Keratinocyte (primary cell): ENCODE measurements at regions not wholly inside any gene's neighbourhood (a gene's known extent, or its start where the extent isn't known, plus 50 kb on each side); places are given as distances from the start of the nearest gene placed in this dataset.

ENCODE experiments used
- DNase-seq: peaks from one replicate; pipeline ENCODE4 v3.0.0-alpha.2; 2011; ENCODE audit warnings: low read depth, missing footprints, low spot score
- FAIRE-seq: peaks from 2 replicates; lab custom pipeline; 2011; peaks lifted over from hg19 to GRCh38; lab: Jason Lieb, UNC
- H2AFZ ChIP-seq: 2 replicates; pipeline ENCODE4 v1.6.0; 2012; ENCODE audit warnings: low read length, control low read depth, inconsistent platforms; ENCODE audit not compliant: control insufficient read depth
- H3K27ac ChIP-seq: 2 replicates; pipeline ENCODE4 v1.5.1; 2011; ENCODE audit warnings: low read length; ENCODE audit not compliant: control insufficient read depth, insufficient read depth
- H3K27me3 ChIP-seq: 3 replicates; pipeline ENCODE4 v1.6.0; 2011; ENCODE audit warnings: low read length; ENCODE audit not compliant: control insufficient read depth, insufficient read depth; ENCODE audit errors: extremely low read depth
- H3K36me3 ChIP-seq, 2 experiments: 2 replicates in 1 of 2; 3 replicates in 1 of 2; pipeline ENCODE4 v1.5.1; 2011; ENCODE audit warnings: low read length in 2 of 2, mild to moderate bottlenecking in 1 of 2; ENCODE audit not compliant: control insufficient read depth in 2 of 2, insufficient read depth in 2 of 2; ENCODE audit errors: extremely low read depth in 1 of 2
- H3K4me1 ChIP-seq: 3 replicates; pipeline ENCODE4 v1.5.1; 2011; ENCODE audit warnings: low read length; ENCODE audit not compliant: control insufficient read depth, insufficient read depth; ENCODE audit errors: extremely low read depth
- H3K4me2 ChIP-seq: 3 replicates; pipeline ENCODE4 v1.6.0; 2011; ENCODE audit warnings: low read depth, low read length; ENCODE audit not compliant: control insufficient read depth, insufficient read depth; ENCODE audit errors: extremely low read depth
- H3K4me3 ChIP-seq, 3 experiments: fragments of 200-600 bp in 1 of 3; sonication (generic) in 1 of 3; 2 replicates in 2 of 3; 3 replicates in 1 of 3; pipeline ENCODE4 v1.5.1; 2011 to 2016; ENCODE audit warnings: low read length in 3 of 3, mild to moderate bottlenecking in 3 of 3, control low read depth in 2 of 3, inconsistent platforms in 1 of 3, low read depth in 1 of 3, mixed read lengths in 1 of 3, mixed run types in 1 of 3, moderate library complexity in 1 of 3; ENCODE audit not compliant: control insufficient read depth in 2 of 3, insufficient read depth in 2 of 3; ENCODE audit errors: extremely low read depth in 1 of 3
- H3K79me2 ChIP-seq: 2 replicates; pipeline ENCODE4 v1.6.0; 2012; ENCODE audit warnings: low read length; ENCODE audit not compliant: control insufficient read depth, insufficient read depth
- H3K9ac ChIP-seq: 3 replicates; pipeline ENCODE4 v1.6.0; 2011; ENCODE audit warnings: low read length; ENCODE audit not compliant: control insufficient read depth, insufficient read depth; ENCODE audit errors: extremely low read depth
- H3K9me1 ChIP-seq: 3 replicates; pipeline ENCODE4 v1.6.0; 2011; ENCODE audit warnings: low read length; ENCODE audit not compliant: control insufficient read depth, insufficient read depth; ENCODE audit errors: extremely low read depth
- H3K9me3 ChIP-seq: 2 replicates; pipeline ENCODE4 v1.5.1; 2012; ENCODE audit warnings: low read depth, low read length; ENCODE audit not compliant: control insufficient read depth
- H4K20me1 ChIP-seq: 3 replicates; pipeline ENCODE4 v1.6.0; 2011; ENCODE audit warnings: low read length; ENCODE audit not compliant: control insufficient read depth, insufficient read depth; ENCODE audit errors: extremely low read depth
- EZH2 ChIP-seq: IDR thresholded peaks from one replicate; pipeline ENCODE4 v1.6.1; 2012; ENCODE audit warnings: inconsistent platforms, mild to moderate bottlenecking, low read length, moderate library complexity
- dilution Hi-C: fragments of 300-500 bp; cut with MboI; formaldehyde crosslinking; loops from one replicate; pipeline ENCODE4 v1.7.0; 2020; ENCODE audit warnings: low sequenced_read_pairs; ENCODE audit not compliant: extremely low pct_ligation_motif_present
- TF ChIP-seq, protein P1 (sequence below), 3 experiments: IDR thresholded peaks in 1 of 3; conservative IDR thresholded peaks in 1 of 3; optimal IDR thresholded peaks in 1 of 3; 2 replicates in 2 of 3; 3 replicates in 1 of 3; pipeline versions ENCODE3 to v1.5.1; 2011; ENCODE audit warnings: low read length in 3 of 3, mild to moderate bottlenecking in 3 of 3, moderate library complexity in 2 of 3, control low read depth in 1 of 3, inconsistent platforms in 1 of 3; ENCODE audit not compliant: insufficient read depth in 2 of 3; ENCODE audit errors: extremely low read depth in 1 of 3

DNA sequence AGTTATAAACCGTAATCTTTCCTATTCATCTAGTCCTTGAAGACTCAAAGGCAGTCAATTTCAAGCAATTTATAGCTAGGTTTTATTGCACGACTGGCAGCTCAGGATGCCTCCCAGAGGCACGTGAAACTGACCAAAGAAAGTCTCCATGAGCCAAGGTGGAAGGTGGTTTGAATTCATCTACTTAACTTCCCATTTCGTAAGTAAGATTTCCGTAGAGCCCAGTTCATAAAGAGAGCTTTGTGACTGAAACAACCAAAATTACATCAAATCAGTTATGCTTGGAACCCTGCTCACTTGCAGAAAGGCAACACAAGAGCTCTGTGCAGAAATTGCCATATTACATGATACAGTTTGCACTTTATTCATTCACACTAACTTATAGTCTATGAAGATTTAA is 556.0 kb downstream of the TRIML1 start:
- no peaks in the 10 kb centered on the region for H3K9me1 ChIP-seq
- DNase-seq (no peak), FAIRE-seq (no peak)
- no peaks in the 10 kb centered on the region for H3K27me3 ChIP-seq
- H3K4me3 ChIP-seq = no peak overlapping the region
- no peaks in the 10 kb centered on the region for H4K20me1 ChIP-seq
- H3K27ac ChIP-seq = no peak overlapping the region
- H3K9me3 ChIP-seq = no peaks in the 10 kb centered on the region
- dilution Hi-C loops = no loop called here
- no peaks in the 10 kb centered on the region for H3K79me2 ChIP-seq
- no peaks in the 10 kb centered on the region for H3K36me3 ChIP-seq
- H2AFZ ChIP-seq = no peak overlapping the region
- H3K9ac ChIP-seq = no peak overlapping the region
- TF ChIP-seq EZH2 = no peak
- TF ChIP-seq, protein P1, sequence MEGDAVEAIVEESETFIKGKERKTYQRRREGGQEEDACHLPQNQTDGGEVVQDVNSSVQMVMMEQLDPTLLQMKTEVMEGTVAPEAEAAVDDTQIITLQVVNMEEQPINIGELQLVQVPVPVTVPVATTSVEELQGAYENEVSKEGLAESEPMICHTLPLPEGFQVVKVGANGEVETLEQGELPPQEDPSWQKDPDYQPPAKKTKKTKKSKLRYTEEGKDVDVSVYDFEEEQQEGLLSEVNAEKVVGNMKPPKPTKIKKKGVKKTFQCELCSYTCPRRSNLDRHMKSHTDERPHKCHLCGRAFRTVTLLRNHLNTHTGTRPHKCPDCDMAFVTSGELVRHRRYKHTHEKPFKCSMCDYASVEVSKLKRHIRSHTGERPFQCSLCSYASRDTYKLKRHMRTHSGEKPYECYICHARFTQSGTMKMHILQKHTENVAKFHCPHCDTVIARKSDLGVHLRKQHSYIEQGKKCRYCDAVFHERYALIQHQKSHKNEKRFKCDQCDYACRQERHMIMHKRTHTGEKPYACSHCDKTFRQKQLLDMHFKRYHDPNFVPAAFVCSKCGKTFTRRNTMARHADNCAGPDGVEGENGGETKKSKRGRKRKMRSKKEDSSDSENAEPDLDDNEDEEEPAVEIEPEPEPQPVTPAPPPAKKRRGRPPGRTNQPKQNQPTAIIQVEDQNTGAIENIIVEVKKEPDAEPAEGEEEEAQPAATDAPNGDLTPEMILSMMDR (optimal IDR thresholded peaks at IDR 0.05 in 1 of 3, IDR thresholded peaks at IDR 0.05 in 1 of 3, conservative IDR thresholded peaks at IDR 0.05 in 1 of 3; ENCODE audit: extremely low read depth in 1 of 3, insufficient read depth in 2 of 3, low read length in 3 of 3) = no peak
- H3K4me1 ChIP-seq = no peaks in the 10 kb centered on the region
- H3K4me2 ChIP-seq = no peak overlapping the region

GRCh38 chr4:188697243-188697642 is 558.0 kb downstream of the TRIML1 start:
- Histone ChIP-seq H2AFZ (no peak overlapping the region), H3K27ac (no peak overlapping the region), H3K9me1 (no peaks in the 10 kb centered on the region), H3K79me2 (no peaks in the 10 kb centered on the region), H3K27me3 (no peaks in the 10 kb centered on the region), H3K9ac (no peak overlapping the region), H4K20me1 (no peaks in the 10 kb centered on the region), H3K4me1 (no peaks in the 10 kb centered on the region), H3K9me3 (no peaks in the 10 kb centered on the region), H3K4me3 (no peak overlapping the region), H3K36me3 (no peaks in the 10 kb centered on the region), H3K4me2 (no peak overlapping the region)
- TF ChIP-seq, protein P1 (optimal IDR thresholded peaks at IDR 0.05 in 1 of 3, IDR thresholded peaks at IDR 0.05 in 1 of 3, conservative IDR thresholded peaks at IDR 0.05 in 1 of 3; ENCODE audit: extremely low read depth in 1 of 3, insufficient read depth in 2 of 3, low read length in 3 of 3) = no peak
- dilution Hi-C loops = no loop called here
- no peak for DNase-seq
- no peak for FAIRE-seq
